ENCODE measurements at regions not wholly inside any gene's neighbourhood (a gene's known extent, or its start where the extent isn't known, plus 50 kb on each side); places are given as distances from the start of the nearest gene placed in this dataset.

DNA sequence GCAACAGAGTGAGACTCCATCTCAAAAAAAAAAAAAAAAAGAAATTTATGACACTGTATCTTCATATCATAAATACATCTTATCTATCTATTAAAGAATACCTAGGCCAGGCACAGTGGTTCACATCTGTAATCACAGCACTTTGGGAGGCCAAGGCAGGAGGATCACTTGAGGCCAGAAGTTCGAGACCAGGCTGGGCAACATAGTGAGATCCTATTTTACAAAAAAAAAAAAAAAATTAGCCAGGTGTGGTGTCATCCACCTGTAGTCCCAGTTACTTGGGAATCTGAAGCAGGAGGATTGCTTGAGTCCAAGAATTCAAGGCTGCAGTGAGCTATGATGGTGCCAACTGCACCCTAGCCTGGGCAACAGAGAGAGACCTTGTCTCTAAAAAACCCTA is 95.0 kb downstream of the HNRNPLL start:
- TF ChIP-seq POLR2A (IDR thresholded peaks at IDR 0.05) (no peak), CTCF (IDR thresholded peaks at IDR 0.05) (no peak)

Measured in thyroid gland (tissue), 4 donors.